ENCODE measurements at regions not wholly inside any gene's neighbourhood (a gene's known extent, or its start where the extent isn't known, plus 50 kb on each side); places are given as distances from the start of the nearest gene placed in this dataset.
A peak's percentile ranks its signal among the peaks of the same experiment; 100 is the strongest.

DNA sequence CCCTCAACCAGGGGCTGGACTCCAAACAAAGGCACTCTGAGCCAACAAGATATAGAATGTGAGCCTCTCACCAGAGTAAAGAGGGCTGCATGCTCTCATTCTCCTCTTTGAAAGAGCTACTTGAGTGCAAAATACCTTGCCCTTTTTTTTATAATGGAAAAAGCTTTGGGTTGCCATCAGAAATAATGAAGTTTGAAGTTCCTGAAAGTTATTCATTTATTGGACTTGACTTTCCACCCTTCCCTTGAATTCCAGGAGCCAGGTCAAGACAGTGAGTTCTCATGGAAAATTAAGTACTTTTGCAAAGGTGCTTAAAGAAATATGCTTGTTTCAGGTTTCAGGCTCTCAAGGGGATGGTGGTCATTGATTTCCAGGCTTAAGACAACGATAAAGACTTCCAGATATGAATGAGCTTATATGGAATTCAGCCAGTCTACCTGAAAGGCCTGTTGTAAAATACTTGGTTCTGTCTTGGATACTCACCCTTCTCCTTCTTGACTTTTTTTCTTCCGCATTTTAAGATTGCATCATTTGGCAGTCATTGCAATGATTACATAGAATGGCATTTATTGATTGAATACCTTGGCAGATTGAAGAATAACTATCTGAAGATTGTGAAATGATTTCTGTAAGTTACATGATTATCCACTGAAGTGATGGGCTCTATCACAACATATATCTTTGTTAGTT lies 696.4 kb downstream of the INHBA start:
- Histone ChIP-seq H3F3A (replicated peaks; ENCODE audit: insufficient read depth) (no peaks in the 10 kb centered on the region), H3K79me2 (ENCODE audit: insufficient read depth) (no peaks in the 10 kb centered on the region), H3K4me3 (ENCODE audit: low read depth in 2 of 2, low read length in 1 of 2) (no peak overlapping the region), H2AFZ (ENCODE audit: low read depth) (no peak overlapping the region), H3K4me2 (no peak overlapping the region), H3K9ac (no peak overlapping the region), H3K9me3 (no peaks in the 10 kb centered on the region), H3K9me2 (no peaks in the 10 kb centered on the region), H3K27me3 (ENCODE audit: insufficient read depth) (no peaks in the 10 kb centered on the region), H3K36me3 (replicated peaks in 1 of 2; ENCODE audit: control insufficient read depth in 1 of 2, insufficient read depth in 2 of 2, low read length in 1 of 2) (no peaks in the 10 kb centered on the region), H3K27ac (ENCODE audit: low read depth in 2 of 2, low read length in 1 of 2) (no peak overlapping the region), H4K20me1 (ENCODE audit: insufficient read depth) (no peaks in the 10 kb centered on the region), H3K4me1 (ENCODE audit: control insufficient read depth in 1 of 2, insufficient read depth in 2 of 2, low read depth in 1 of 2, low read length in 1 of 2) (peaks cover 0 to 6% of the 10 kb centered on the region in 2 experiments; a peak in 1 of 4 replicates)
- 61% methylated on average over 2 of the region's 2 CpGs for WGBS (ENCODE audit: low lambda C conversion rate)
- DNase-seq, result no peak
- ChIA-PET POLR2A (no interaction called here), CTCF (interaction anchor here (1.5 kb wide), 1 partner anchor 699 kb away, joined by 3 read pairs; no protein-coding TSS in a partner anchor)
- TF ChIP-seq RAD21 (IDR thresholded peaks at IDR 0.05; ENCODE audit: low read length), result no peak
- no peak for TF ChIP-seq FOXM1 (IDR thresholded peaks at IDR 0.05; ENCODE audit: low read depth)
- TF ChIP-seq GABPA (IDR thresholded peaks at IDR 0.05; ENCODE audit: low read depth), result no peak
- no peak for TF ChIP-seq RFX5 (IDR thresholded peaks at IDR 0.05; ENCODE audit: low read length)
- TF ChIP-seq MXI1 (IDR thresholded peaks at IDR 0.05; ENCODE audit: low read depth, low read length), result no peak
- TF ChIP-seq GATA2 (CRISPR knock-in tag; IDR thresholded peaks at IDR 0.05), result no peak
- TF ChIP-seq TCF12 (IDR thresholded peaks at IDR 0.05), result 0 out of 2 replicates have a peak, but pooled peaks have one; percentile 15
- TF ChIP-seq, protein P1, sequence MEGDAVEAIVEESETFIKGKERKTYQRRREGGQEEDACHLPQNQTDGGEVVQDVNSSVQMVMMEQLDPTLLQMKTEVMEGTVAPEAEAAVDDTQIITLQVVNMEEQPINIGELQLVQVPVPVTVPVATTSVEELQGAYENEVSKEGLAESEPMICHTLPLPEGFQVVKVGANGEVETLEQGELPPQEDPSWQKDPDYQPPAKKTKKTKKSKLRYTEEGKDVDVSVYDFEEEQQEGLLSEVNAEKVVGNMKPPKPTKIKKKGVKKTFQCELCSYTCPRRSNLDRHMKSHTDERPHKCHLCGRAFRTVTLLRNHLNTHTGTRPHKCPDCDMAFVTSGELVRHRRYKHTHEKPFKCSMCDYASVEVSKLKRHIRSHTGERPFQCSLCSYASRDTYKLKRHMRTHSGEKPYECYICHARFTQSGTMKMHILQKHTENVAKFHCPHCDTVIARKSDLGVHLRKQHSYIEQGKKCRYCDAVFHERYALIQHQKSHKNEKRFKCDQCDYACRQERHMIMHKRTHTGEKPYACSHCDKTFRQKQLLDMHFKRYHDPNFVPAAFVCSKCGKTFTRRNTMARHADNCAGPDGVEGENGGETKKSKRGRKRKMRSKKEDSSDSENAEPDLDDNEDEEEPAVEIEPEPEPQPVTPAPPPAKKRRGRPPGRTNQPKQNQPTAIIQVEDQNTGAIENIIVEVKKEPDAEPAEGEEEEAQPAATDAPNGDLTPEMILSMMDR (IDR thresholded peaks at IDR 0.05), result no peak
- no peak for TF ChIP-seq EZH2phosphoT487 (IDR thresholded peaks at IDR 0.05; ENCODE audit: borderline replicate concordance, low read depth)
- no peak for TF ChIP-seq TEAD4 (IDR thresholded peaks at IDR 0.05; ENCODE audit: borderline replicate concordance, insufficient read depth)
- peak; percentile 14; the same call in 1 of the 2 replicates for TF ChIP-seq JUND (IDR thresholded peaks at IDR 0.05)
- peak; percentile 40; the same call in 1 of the 2 replicates for TF ChIP-seq FOSL2 (IDR thresholded peaks at IDR 0.05; ENCODE audit: borderline replicate concordance, low read depth)
- TF ChIP-seq SMC3 (IDR thresholded peaks at IDR 0.05; ENCODE audit: low read depth, low read length), result no peak
- TF ChIP-seq YY1 (IDR thresholded peaks at IDR 0.05; ENCODE audit: low read depth), result no peak
- TF ChIP-seq TAF1 (IDR thresholded peaks at IDR 0.05; ENCODE audit: borderline replicate concordance, low read depth, low read length), result no peak
- TF ChIP-seq, protein P2, sequence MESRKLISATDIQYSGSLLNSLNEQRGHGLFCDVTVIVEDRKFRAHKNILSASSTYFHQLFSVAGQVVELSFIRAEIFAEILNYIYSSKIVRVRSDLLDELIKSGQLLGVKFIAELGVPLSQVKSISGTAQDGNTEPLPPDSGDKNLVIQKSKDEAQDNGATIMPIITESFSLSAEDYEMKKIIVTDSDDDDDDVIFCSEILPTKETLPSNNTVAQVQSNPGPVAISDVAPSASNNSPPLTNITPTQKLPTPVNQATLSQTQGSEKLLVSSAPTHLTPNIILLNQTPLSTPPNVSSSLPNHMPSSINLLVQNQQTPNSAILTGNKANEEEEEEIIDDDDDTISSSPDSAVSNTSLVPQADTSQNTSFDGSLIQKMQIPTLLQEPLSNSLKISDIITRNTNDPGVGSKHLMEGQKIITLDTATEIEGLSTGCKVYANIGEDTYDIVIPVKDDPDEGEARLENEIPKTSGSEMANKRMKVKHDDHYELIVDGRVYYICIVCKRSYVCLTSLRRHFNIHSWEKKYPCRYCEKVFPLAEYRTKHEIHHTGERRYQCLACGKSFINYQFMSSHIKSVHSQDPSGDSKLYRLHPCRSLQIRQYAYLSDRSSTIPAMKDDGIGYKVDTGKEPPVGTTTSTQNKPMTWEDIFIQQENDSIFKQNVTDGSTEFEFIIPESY (IDR thresholded peaks at IDR 0.05; ENCODE audit: borderline replicate concordance, low read depth), result no peak
- TF ChIP-seq POLR2AphosphoS5 (IDR thresholded peaks at IDR 0.05; ENCODE audit: low read depth, low read length), result no peak
- peak; percentile 72 for TF ChIP-seq NFIC (IDR thresholded peaks at IDR 0.05; ENCODE audit: borderline replicate concordance)
- TF ChIP-seq ELF1 (IDR thresholded peaks at IDR 0.05), result no peak
- TF ChIP-seq RXRA (IDR thresholded peaks at IDR 0.05; ENCODE audit: borderline replicate concordance, low read depth), result no peak
- TF ChIP-seq PBX3 (IDR thresholded peaks at IDR 0.05), result 0 out of 2 replicates have a peak, but pooled peaks have one; percentile 25
- TF ChIP-seq CHD2 (IDR thresholded peaks at IDR 0.05; ENCODE audit: low read length, partially characterized antibody), result no peak
- no peak for TF ChIP-seq MEF2A (IDR thresholded peaks at IDR 0.05; ENCODE audit: borderline replicate concordance, low read depth)
- TF ChIP-seq NRF1 (IDR thresholded peaks at IDR 0.05; ENCODE audit: low read depth, low read length), result no peak
- TF ChIP-seq IRF3 (IDR thresholded peaks at IDR 0.05; ENCODE audit: low read depth, low read length), result no peak
- TF ChIP-seq EP300 (IDR thresholded peaks at IDR 0.05; ENCODE audit: borderline replicate concordance in 1 of 2, low read depth in 1 of 2, low read length in 1 of 2), result peak in 1 of 2 experiments; percentile 12; a peak in 1 of 4 replicates
- TF ChIP-seq RCOR1 (IDR thresholded peaks at IDR 0.05; ENCODE audit: low read length), result no peak

Measured in SK-N-SH (cell line).